Omental fat pad (tissue), 3 donors: ENCODE measurements at regions not wholly inside any gene's neighbourhood (a gene's known extent, or its start where the extent isn't known, plus 50 kb on each side); places are given as distances from the start of the nearest gene placed in this dataset.
"Not testable (repeated sequence)": the region's sequence is repeated elsewhere in the genome, so short reads cannot be mapped to it uniquely, and the experiment has no call there.

ENCODE experiments used
- ATAC-seq: fragments of 150-250 bp; one replicate; pipeline ENCODE4 v1.9.1; 2016; ENCODE audit warnings: mild to moderate bottlenecking, moderate library complexity; ENCODE audit not compliant: low FRiP score
- DNase-seq: peaks from one replicate; pipeline ENCODE4 v3.0.0-alpha.2; 2019; ENCODE audit warnings: low spot score
- CTCF ChIP-seq, 3 donors: fragments of 450-650 bp; IDR thresholded peaks; one replicate each; pipeline ENCODE4 v1.5.1; 2016 to 2017; ENCODE audit warnings: antibody characterized with exemption in 3 of 3, mild to moderate bottlenecking in 3 of 3, moderate library complexity in 2 of 3

- TF ChIP-seq CTCF (IDR thresholded peaks at IDR 0.05) = no peak
- DNase-seq (no peak), ATAC-seq (no peak)
Measured at GRCh38 chr10:81472927-81473470, 402.0 kb upstream of the NRG3 start.

- TF ChIP-seq CTCF (IDR thresholded peaks at IDR 0.05) = no peak
- DNase-seq (no peak), ATAC-seq (no peak)
Measured at GRCh38 chr10:81473755-81474154, 401.2 kb upstream of the NRG3 start.

DNA sequence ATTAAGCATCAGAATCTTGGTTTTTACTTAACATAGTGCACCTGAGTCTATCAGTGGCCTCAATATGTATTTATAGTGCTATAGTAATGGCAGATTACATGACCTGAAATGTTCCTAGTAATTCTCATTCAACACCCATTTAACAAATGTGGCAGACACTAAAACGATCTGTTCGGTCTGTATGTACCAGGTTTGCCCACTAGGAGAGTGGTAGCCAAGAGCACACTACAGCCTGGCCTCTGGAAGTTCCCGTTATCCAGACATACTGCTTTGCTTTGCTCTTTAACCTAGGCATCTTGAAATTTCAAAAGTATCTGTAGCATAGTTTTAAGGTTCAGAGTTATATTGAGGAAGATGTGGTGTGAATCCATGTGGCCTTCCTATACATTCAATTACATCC, 395.7 kb upstream of the NRG3 start:
- DNase-seq = no peak
- ATAC-seq = no peak
- TF ChIP-seq CTCF (IDR thresholded peaks at IDR 0.05) = no peak

DNA sequence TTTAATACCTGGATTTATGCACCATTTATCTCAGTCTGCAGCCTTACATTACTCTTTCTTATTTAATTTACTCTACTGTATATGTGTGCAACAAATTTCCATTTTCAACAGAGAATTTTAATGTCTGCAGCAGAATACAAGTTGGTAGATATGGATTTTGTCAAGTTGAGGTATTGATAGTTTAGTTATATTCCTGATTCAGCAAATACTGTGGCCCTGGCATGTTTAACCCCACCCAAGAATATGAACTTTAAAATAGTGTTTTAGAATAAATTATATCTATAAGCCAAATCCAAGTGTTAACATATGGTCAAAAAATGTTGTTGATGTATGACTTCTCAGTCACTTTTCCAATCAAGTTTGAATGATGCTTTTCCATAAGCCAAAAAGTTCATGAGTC, 378.4 kb upstream of the NRG3 start:
- no peak for TF ChIP-seq CTCF (IDR thresholded peaks at IDR 0.05)
- ATAC-seq (no peak), DNase-seq (no peak)

GRCh38 chr10:81498011-81498551, 376.9 kb upstream of the NRG3 start:
- no peak for TF ChIP-seq CTCF (IDR thresholded peaks at IDR 0.05)
- DNase-seq = no peak
- ATAC-seq = no peak

DNA sequence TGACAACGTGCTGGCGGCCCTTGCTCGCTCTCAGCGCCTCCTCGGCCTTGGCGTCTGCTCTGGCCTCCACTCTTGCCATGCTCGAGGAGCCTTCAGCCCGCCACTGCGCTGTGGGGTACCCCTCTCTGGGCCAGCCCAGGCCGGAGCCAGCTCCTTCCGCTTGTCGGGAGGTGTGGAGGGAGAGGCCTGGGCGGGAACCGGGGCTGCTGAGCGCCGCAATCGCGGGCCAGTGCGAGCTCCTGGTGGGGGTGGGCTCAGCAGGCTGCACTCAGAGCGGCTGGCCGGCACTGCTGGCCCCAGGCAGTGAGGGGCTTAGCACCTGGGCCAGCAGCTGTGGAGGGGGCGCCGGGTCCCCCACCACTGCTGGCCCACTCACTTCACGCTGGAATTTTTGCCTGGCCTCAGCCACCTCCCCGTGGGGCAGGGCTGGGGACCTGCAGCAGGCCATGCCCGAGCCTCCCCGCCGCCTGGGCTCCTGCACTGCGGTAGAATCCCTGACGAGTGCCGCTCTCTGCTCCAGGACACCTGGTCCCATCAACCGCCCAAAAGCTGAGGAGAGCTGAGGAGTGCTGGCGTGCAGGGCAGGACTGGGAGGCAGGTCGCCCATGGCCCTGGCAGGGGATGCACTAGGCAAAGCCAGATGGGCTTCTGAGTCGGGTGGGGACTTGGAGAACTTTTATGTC, 372.2 kb upstream of the NRG3 start:
- ATAC-seq (no peak), DNase-seq (no peak)
- TF ChIP-seq CTCF (IDR thresholded peaks at IDR 0.05) = no peak

DNA sequence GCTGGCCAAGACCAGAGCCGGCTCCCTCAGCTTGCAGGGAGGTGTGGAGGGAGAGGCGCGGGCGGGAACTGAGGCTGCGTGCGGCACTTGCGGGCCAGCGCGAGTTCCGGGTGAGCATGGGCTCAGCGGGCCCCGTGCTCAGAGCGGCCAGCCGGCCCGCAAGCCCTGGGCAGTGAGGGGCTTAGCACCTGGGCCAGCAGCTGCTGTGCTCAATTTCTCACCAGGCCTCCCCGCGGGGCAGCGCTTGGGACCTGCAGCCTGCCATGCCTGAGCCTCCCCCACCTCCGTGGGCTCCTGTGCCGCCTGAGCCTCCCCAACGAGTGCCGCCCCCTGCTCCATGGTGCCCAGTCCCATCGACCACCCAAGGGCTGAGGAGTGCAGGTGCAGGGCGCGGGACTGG, 369.2 kb upstream of the NRG3 start:
- ATAC-seq, DNase-seq: not testable (repeated sequence)
